ENCODE measurements at regions not wholly inside any gene's neighbourhood (a gene's known extent, or its start where the extent isn't known, plus 50 kb on each side); places are given as distances from the start of the nearest gene placed in this dataset.

GRCh38 chr4:177841258-177841657 lies 399.0 kb upstream of the AGA start:
- no peak for TF ChIP-seq CTCF (IDR thresholded peaks at IDR 0.05)
- H3K9me3 ChIP-seq: no peaks in the 10 kb centered on the region

GRCh38 chr4:177853229-177853628 lies 411.0 kb upstream of the AGA start:
- no peaks in the 10 kb centered on the region for H3K4me1 ChIP-seq (ENCODE audit: control insufficient read depth in 1 of 2, insufficient read depth in 1 of 2, low read depth in 1 of 2, low read length in 1 of 2)
- no peaks in the 10 kb centered on the region for H3K36me3 ChIP-seq
- peaks cover 13% of the 10 kb centered on the region for H3K9me3 ChIP-seq
- H3K27me3 ChIP-seq: no peaks in the 10 kb centered on the region
- no peak overlapping the region for H3K27ac ChIP-seq
- H3K4me3 ChIP-seq (ENCODE audit: low read depth in 1 of 2, low read length in 1 of 2): no peak overlapping the region
- no peak for TF ChIP-seq CTCF (IDR thresholded peaks at IDR 0.05)

More at GRCh38 chr4:177841258-177841657, 399.0 kb upstream of the AGA start:
- H3K36me3 ChIP-seq: no peaks in the 10 kb centered on the region
- H3K4me1 ChIP-seq (ENCODE audit: control insufficient read depth in 1 of 2, insufficient read depth in 1 of 2, low read depth in 1 of 2, low read length in 1 of 2): no peaks in the 10 kb centered on the region
- H3K4me3 ChIP-seq (ENCODE audit: low read depth in 1 of 2, low read length in 1 of 2): no peak overlapping the region
- H3K27ac ChIP-seq: no peak overlapping the region
- no peaks in the 10 kb centered on the region for H3K27me3 ChIP-seq

GRCh38 chr4:177855507-177856197 lies 413.4 kb upstream of the AGA start:
- Histone ChIP-seq H3K4me1 (ENCODE audit: control insufficient read depth in 1 of 2, insufficient read depth in 1 of 2, low read depth in 1 of 2, low read length in 1 of 2) (no peaks in the 10 kb centered on the region), H3K27ac (no peak overlapping the region), H3K36me3 (no peaks in the 10 kb centered on the region), H3K9me3 (peaks cover 13% of the 10 kb centered on the region), H3K27me3 (no peaks in the 10 kb centered on the region), H3K4me3 (ENCODE audit: low read depth in 1 of 2, low read length in 1 of 2) (no peak overlapping the region)
- no peak for TF ChIP-seq CTCF (IDR thresholded peaks at IDR 0.05)

GRCh38 chr4:177860171-177860570 lies 417.9 kb upstream of the AGA start:
- Histone ChIP-seq H3K36me3 (no peaks in the 10 kb centered on the region), H3K27ac (no peak overlapping the region), H3K9me3 (peaks cover 4% of the 10 kb centered on the region), H3K4me1 (ENCODE audit: control insufficient read depth in 1 of 2, insufficient read depth in 1 of 2, low read depth in 1 of 2, low read length in 1 of 2) (no peaks in the 10 kb centered on the region), H3K4me3 (ENCODE audit: low read depth in 1 of 2, low read length in 1 of 2) (no peak overlapping the region), H3K27me3 (no peaks in the 10 kb centered on the region)
- TF ChIP-seq CTCF (IDR thresholded peaks at IDR 0.05): no peak

GRCh38 chr4:177861551-177862094 lies 419.4 kb upstream of the AGA start:
- TF ChIP-seq CTCF (IDR thresholded peaks at IDR 0.05): no peak
- Histone ChIP-seq H3K27me3 (no peaks in the 10 kb centered on the region), H3K36me3 (no peaks in the 10 kb centered on the region), H3K4me1 (ENCODE audit: control insufficient read depth in 1 of 2, insufficient read depth in 1 of 2, low read depth in 1 of 2, low read length in 1 of 2) (no peaks in the 10 kb centered on the region), H3K27ac (no peak overlapping the region), H3K9me3 (peaks cover 4% of the 10 kb centered on the region), H3K4me3 (ENCODE audit: low read depth in 1 of 2, low read length in 1 of 2) (no peak overlapping the region)
